HFFc6 (cell line): ENCODE measurements at regions not wholly inside any gene's neighbourhood (a gene's known extent, or its start where the extent isn't known, plus 50 kb on each side); places are given as distances from the start of the nearest gene placed in this dataset.

ENCODE experiments used
- DNase-seq: peaks from one replicate; pipeline ENCODE4 v3.0.0-alpha.2; 2018
- H3K27ac Mint-ChIP-seq: 2 replicates; pipeline ENCODE4 v1.8.0; 2020; ENCODE audit warnings: mild to moderate bottlenecking, mixed read lengths
- H3K27me3 Mint-ChIP-seq: 2 replicates; pipeline ENCODE4 v1.8.0; 2021; ENCODE audit warnings: mild to moderate bottlenecking, moderate library complexity, mixed read lengths; ENCODE audit not compliant: insufficient read depth
- H3K36me3 Mint-ChIP-seq: 2 replicates; pipeline ENCODE4 v1.8.0; 2021; ENCODE audit warnings: low read depth, mixed read lengths
- H3K4me1 Mint-ChIP-seq: 2 replicates; pipeline ENCODE4 v1.8.0; 2020; ENCODE audit warnings: low read depth, mixed read lengths
- H3K4me3 Mint-ChIP-seq: 2 replicates; pipeline ENCODE4 v1.8.0; 2020; ENCODE audit warnings: mild to moderate bottlenecking, moderate library complexity, mixed read lengths
- H3K9me3 Mint-ChIP-seq: 2 replicates; pipeline ENCODE4 v1.8.0; 2020; ENCODE audit warnings: mild to moderate bottlenecking, mixed read lengths
- TF ChIP-seq, protein P1 (sequence below): fragments of 200-600 bp; sonication (generic); IDR thresholded peaks from 2 replicates; pipeline ENCODE4 v1.5.0; 2021; ENCODE audit warnings: antibody characterized with exemption, mild to moderate bottlenecking

DNA sequence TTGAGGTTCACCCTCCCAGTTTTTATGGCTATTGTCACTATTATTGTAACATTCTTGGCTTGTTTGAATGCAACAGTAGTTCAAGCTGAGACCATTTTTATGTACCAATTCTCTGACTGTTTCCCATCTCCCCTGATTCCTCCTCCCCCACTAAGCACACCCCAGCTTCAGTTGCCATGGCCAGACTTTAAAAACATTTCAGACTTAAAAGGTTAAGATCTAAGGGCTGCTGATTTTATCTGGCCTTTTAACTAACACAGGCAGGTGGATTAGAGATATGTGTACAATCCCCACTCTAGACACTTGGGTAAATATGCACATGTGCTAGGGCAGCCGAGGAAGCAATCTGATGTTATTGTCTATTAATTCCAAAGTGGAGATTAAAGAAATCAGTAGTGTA lies 386.3 kb upstream of the NR2F2 start:
- Mint-ChIP-seq H3K4me1 (peaks cover 5% of the 10 kb centered on the region; the same call in 1 of the 2 replicates), H3K27ac (no peak overlapping the region), H3K4me3 (no peak overlapping the region), H3K36me3 (no peaks in the 10 kb centered on the region), H3K9me3 (no peaks in the 10 kb centered on the region), H3K27me3 (peaks cover 3% of the 10 kb centered on the region)
- no peak for DNase-seq
- TF ChIP-seq, protein P1, sequence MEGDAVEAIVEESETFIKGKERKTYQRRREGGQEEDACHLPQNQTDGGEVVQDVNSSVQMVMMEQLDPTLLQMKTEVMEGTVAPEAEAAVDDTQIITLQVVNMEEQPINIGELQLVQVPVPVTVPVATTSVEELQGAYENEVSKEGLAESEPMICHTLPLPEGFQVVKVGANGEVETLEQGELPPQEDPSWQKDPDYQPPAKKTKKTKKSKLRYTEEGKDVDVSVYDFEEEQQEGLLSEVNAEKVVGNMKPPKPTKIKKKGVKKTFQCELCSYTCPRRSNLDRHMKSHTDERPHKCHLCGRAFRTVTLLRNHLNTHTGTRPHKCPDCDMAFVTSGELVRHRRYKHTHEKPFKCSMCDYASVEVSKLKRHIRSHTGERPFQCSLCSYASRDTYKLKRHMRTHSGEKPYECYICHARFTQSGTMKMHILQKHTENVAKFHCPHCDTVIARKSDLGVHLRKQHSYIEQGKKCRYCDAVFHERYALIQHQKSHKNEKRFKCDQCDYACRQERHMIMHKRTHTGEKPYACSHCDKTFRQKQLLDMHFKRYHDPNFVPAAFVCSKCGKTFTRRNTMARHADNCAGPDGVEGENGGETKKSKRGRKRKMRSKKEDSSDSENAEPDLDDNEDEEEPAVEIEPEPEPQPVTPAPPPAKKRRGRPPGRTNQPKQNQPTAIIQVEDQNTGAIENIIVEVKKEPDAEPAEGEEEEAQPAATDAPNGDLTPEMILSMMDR = no peak

DNA sequence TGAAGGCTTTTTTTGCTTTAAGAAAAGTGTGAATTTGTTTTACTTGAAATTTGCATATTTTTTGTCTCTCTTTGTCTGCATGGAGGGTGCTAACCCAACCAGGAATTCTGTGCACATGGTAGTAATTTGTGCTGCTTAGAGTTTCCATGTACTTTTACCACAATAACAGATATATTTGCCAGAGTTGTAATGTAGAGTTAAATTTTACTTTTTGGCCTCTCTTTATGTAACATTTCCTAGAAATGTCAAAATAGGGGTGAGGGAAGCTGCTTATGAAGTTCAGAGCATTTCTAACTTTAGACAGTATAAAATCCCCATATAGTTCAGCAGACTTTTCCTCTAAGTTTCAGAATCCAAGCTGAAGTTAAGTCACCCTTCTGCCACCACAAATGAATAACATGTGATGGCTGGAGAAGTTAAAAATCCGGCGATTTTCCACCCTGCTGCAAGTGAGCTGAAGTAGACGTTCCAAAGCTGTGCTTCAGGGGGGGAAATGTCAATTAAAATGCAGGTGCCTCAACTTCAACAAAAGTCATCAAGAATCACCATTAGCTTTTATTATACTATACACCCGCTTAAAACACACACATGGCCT lies 385.7 kb upstream of the NR2F2 start:
- DNase-seq = no peak
- Mint-ChIP-seq H3K27me3 (peaks cover 3% of the 10 kb centered on the region), H3K4me3 (no peak overlapping the region), H3K36me3 (no peaks in the 10 kb centered on the region), H3K4me1 (peaks cover 5% of the 10 kb centered on the region; the same call in 1 of the 2 replicates), H3K27ac (no peak overlapping the region), H3K9me3 (no peaks in the 10 kb centered on the region)
- TF ChIP-seq, protein P1 = no peak

DNA sequence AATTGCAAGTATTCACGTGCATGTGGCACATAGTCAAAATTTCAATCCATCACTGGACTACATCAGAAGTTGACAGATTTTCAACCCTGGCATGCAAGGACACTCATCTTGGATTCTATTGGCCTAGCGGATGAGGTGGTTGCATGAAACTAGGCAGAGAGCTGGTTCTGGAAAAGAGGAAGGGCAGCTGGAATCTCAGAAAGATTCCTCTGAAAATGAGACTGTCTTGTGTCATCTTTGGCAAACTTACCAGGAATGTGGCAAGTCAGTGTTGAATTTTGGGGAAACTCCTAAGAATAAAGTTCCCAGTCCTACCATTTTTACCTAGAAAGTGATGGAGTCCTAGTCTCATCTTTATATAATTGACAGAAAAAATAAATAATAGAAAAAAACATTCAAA lies 384.3 kb upstream of the NR2F2 start:
- no peak overlapping the region for H3K27ac Mint-ChIP-seq
- no peaks in the 10 kb centered on the region for H3K9me3 Mint-ChIP-seq
- H3K4me1 Mint-ChIP-seq = peaks cover 5% of the 10 kb centered on the region; the same call in 1 of the 2 replicates
- peak; percentile 8 for DNase-seq
- no peaks in the 10 kb centered on the region for H3K36me3 Mint-ChIP-seq
- no peak overlapping the region for H3K4me3 Mint-ChIP-seq
- peaks cover 4% of the 10 kb centered on the region; the same call in 1 of the 2 replicates for H3K27me3 Mint-ChIP-seq
- TF ChIP-seq, protein P1 = no peak

DNA sequence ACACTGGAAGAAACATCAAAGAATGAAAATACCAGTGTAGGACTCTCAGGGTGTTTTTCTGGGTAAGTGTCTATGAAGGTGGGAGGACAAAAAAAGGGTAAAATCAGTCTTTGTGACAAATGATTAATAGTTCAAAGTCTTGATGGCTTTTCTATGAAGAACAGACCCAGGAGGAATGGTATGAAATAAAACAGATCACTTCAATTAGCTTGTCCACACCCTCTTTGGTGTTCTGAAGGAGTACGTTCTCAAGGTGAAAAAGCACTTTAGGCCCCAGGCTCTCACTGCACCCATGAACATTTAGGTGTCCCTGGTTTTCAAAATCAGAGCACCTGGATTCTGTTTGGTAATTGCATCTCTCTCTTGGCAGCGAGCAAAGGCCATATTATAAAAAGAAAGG lies 383.6 kb upstream of the NR2F2 start:
- no peaks in the 10 kb centered on the region for H3K36me3 Mint-ChIP-seq
- no peak for DNase-seq

DNA sequence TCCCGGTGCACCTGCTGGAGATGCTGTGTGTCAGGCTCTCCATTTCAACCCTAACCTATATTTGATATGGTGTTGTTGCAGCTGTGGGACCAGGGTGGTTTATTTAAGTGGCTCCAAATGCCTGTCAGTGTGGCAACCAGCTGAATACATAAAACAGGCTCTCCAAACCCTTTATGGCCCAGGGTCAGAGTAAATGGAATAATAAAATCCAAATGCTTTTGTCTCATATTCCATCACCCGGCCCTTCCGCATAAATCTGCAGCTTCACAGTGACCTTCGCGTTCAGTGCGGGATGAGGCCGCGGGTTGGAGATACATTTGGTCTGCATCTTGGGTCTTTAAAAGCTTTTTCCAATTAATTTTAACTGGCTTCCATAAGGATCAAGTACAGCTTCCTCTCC lies 382.1 kb upstream of the NR2F2 start:
- Mint-ChIP-seq H3K4me1 (peaks cover 5% of the 10 kb centered on the region; the same call in 1 of the 2 replicates), H3K27ac (no peak overlapping the region), H3K36me3 (no peaks in the 10 kb centered on the region), H3K4me3 (no peak overlapping the region), H3K27me3 (peaks cover 6% of the 10 kb centered on the region; the same call in 1 of the 2 replicates), H3K9me3 (no peaks in the 10 kb centered on the region)
- TF ChIP-seq, protein P1 = no peak
- no peak for DNase-seq

More for the DNA sequence above, 383.6 kb upstream of the NR2F2 start:
- H3K27me3 Mint-ChIP-seq = peaks cover 6% of the 10 kb centered on the region; the same call in 1 of the 2 replicates
- no peak overlapping the region for H3K4me3 Mint-ChIP-seq
- H3K9me3 Mint-ChIP-seq = no peaks in the 10 kb centered on the region
- TF ChIP-seq, protein P1 = no peak
- H3K27ac Mint-ChIP-seq = no peak overlapping the region
- peaks cover 5% of the 10 kb centered on the region; the same call in 1 of the 2 replicates for H3K4me1 Mint-ChIP-seq
